GM23248 (cell line): ENCODE measurements at regions not wholly inside any gene's neighbourhood (a gene's known extent, or its start where the extent isn't known, plus 50 kb on each side); places are given as distances from the start of the nearest gene placed in this dataset.

ENCODE experiments used
- EZH2 ChIP-seq: fragments of 200-600 bp; sonication (generic); IDR thresholded peaks from 2 replicates; pipeline ENCODE4 v1.6.1; 2018; ENCODE audit warnings: antibody characterized with exemption, mild to moderate bottlenecking; ENCODE audit not compliant: insufficient read depth, poor library complexity, severe bottlenecking
- EZH2phosphoT487 ChIP-seq: fragments of 200-600 bp; sonication (generic); IDR thresholded peaks from 2 replicates; pipeline ENCODE4 v1.6.1; 2018; ENCODE audit warnings: antibody characterized with exemption, moderate library complexity, mild to moderate bottlenecking, low read depth; ENCODE audit not compliant: insufficient read depth

DNA sequence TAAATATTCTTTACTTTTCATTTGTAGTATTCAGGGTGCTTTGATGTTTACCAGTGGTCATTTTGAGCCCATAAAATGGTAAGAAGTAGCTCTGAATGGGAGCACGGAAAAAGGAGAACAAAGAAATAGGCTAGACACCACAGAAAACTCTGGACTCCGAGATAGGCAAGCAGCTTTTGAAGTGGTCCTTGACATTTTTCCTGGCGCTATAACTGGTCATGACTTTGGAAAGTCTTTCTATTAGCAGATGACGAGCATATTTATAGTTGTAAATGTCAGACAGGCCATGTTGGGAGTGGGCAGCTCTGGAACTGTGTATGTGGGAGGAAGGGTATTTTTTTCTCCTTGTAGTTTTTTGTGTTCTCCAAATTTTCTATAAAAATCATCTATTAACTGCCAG lies 126.1 kb upstream of the POC5 start:
- TF ChIP-seq EZH2phosphoT487 = no peak
- TF ChIP-seq EZH2 = no peak
